Dedifferentiated amniotic fluid mesenchymal stem cell (primary cell): ENCODE measurements at regions not wholly inside any gene's neighbourhood (a gene's known extent, or its start where the extent isn't known, plus 50 kb on each side); places are given as distances from the start of the nearest gene placed in this dataset.
A peak's percentile ranks its signal among the peaks of the same experiment; 100 is the strongest.

Source experiments
- DNase-seq: peaks from one replicate; pipeline ENCODE4 v3.0.0-alpha.2; 2016; ENCODE audit errors: extremely low spot score

DNA sequence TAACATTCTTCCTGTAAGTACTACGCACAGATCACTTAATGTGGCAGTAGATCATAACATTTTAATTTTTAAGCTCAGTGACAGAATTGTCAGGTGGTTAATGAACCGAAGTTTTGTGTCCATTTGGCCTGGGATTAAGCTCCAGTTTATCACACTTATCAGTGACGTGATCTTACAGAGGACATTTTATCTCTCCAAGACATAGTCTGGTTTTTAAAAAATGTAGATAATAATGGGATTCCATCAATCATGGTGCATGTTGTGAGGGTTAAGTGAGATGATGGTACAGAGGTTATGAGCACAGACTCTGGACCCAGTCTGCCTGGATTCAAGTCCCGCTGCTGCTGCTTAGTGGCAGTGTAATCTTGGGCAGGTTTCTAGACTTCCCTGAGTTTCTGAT lies 66.0 kb upstream of the ZFAND5 start:
- DNase-seq: no peak

- DNase-seq: peak; percentile 78
Measured at GRCh38 chr9:72428329-72428728, 63.3 kb upstream of the ZFAND5 start.

DNA sequence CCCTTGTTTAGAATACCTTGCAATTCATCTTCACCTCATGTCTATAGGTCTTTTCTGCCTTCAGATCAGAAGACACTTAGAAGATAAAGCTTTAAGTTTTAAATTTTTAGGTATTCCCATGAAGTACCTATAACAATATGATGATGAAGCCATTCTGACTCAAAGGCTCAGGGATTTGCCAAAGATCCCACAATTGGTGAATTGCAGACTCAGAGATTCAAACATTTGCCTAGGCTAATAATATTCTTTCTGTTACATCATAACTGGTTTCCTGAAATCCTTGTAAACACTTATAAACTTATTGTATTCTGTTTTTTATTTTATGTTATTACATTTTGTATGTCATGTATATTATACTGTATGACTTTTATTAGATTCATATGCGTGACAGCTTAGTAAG lies 62.8 kb upstream of the ZFAND5 start:
- no peak for DNase-seq

DNA sequence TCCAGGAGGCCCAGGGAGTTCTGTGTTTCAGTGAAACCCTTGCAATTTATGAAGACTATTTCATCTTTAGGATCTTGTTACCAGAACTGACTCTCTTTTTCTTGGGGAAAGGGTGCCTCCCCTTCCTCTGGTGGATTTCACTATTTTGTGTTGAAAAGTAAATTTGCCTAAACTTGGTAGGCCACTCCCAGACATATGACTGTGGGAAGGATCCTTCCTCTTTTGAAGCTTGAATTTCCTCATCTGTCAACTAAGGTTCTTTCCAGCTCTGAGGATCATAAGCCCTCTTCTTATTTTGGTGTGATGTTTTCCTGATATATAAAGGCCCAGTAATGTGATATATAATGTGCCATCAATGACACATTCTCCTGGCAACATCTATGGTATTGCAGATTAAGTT lies 59.1 kb upstream of the ZFAND5 start:
- no peak for DNase-seq

GRCh38 chr9:72422214-72422613 lies 57.2 kb upstream of the ZFAND5 start:
- DNase-seq: no peak

DNA sequence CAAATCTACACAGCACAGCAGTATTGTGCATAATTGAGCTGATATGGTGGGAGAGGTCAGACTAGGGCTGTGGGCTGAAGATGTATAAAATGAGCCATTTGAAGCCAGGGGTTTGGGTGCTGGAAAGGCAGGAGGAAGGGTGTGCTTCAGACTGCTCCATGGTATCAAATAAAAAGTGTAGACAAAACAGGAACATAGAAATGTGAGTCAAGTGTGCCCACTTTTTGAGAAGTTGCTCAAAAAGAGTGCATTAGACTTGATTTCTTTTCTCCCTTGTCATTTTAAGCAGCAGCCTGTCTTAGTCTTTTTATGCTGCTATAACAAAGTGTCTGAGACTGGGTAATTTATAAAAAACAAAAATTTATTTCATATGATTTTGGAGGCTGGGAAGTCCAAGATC lies 55.8 kb upstream of the ZFAND5 start:
- DNase-seq: no peak

DNA sequence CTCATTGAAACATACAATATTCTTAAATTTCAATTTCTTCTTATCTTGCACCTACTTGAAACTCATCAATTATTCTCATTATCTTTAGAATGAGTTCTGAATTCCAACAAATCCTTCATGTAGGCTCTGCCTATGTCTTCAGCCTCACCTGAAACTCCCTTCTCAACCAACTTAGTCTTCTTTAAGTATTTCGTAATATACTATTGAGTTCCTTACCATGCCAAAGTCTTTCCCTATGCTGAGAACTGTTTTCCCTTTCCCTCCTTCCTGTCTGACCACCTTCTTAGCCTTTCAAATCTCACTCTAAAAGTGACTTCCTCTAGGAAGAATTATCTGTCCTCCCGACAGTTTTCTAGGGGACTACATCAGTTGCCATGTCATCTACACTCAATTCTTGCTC lies 50.9 kb upstream of the ZFAND5 start:
- no peak for DNase-seq

DNA sequence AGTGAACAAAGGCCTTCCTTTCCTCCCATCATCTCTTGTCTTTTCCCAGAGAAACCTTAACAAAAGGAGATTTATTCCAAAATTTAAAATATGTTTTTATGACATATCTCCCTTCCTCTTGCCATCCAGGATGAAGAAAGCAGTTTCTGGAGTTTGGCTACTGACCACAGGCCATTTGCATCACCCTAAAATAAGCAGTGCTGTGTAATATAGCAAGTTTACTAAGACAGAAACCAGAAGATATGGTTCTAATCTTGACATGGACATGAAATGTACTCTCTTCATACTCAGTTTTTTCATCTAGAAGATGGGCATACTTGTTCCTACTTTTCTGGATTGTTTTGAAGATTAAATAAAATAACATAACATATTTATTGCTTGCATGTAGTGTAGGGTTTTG lies 50.2 kb upstream of the ZFAND5 start:
- DNase-seq: no peak
